HepG2 (cell line): ENCODE measurements at regions not wholly inside any gene's neighbourhood (a gene's known extent, or its start where the extent isn't known, plus 50 kb on each side); places are given as distances from the start of the nearest gene placed in this dataset.

ENCODE experiments used
- ATF7 ChIP-seq, 2 experiments: fragments of 450-650 bp in 1 of 2; sonication (generic) in 1 of 2; formaldehyde crosslinking in 1 of 2; IDR thresholded peaks; 2 replicates each; pipeline versions ENCODE4 v1.4.0 to v1.6.1; 2016 to 2020; ENCODE audit warnings: antibody characterized with exemption in 1 of 2, mild to moderate bottlenecking in 1 of 2, missing genetic modification reagents in 1 of 2
- CAMTA2 ChIP-seq: sonication (generic); formaldehyde crosslinking; IDR thresholded peaks from 2 replicates; pipeline ENCODE4 v1.4.0; 2020; ENCODE audit warnings: mild to moderate bottlenecking, missing genetic modification reagents, borderline replicate concordance
- CTCF ChIP-seq: sonication (generic); formaldehyde crosslinking; IDR thresholded peaks from 2 replicates; pipeline ENCODE4 v1.5.0; 2020; ENCODE audit warnings: mild to moderate bottlenecking, missing genetic modification reagents, moderate library complexity
- POLR2AphosphoS5 ChIP-seq: IDR thresholded peaks from 2 replicates; pipeline ENCODE4 v1.6.1; 2012; ENCODE audit warnings: low read depth, low read length
- SIX1 ChIP-seq: sonication (generic); formaldehyde crosslinking; IDR thresholded peaks from 2 replicates; pipeline ENCODE4 v1.4.0; 2020; ENCODE audit warnings: missing genetic modification reagents, borderline replicate concordance
- THRA ChIP-seq: sonication (generic); formaldehyde crosslinking; IDR thresholded peaks from 2 replicates; pipeline ENCODE4 v1.4.0; 2020; ENCODE audit warnings: missing genetic modification reagents, borderline replicate concordance
- ZNF333 ChIP-seq: sonication (generic); formaldehyde crosslinking; IDR thresholded peaks from 2 replicates; pipeline ENCODE4 v1.4.0; 2020; ENCODE audit warnings: mild to moderate bottlenecking, missing genetic modification reagents, borderline replicate concordance

- no peak for TF ChIP-seq SIX1
- TF ChIP-seq THRA (CRISPR knock-in tag), result no peak
- TF ChIP-seq POLR2AphosphoS5, result no peak
- no peak for TF ChIP-seq ZNF333 (CRISPR knock-in tag)
- no peak for TF ChIP-seq CAMTA2 (CRISPR knock-in tag)
- no peak for TF ChIP-seq ATF7 (IDR thresholded peaks at IDR 0.05)
- TF ChIP-seq ATF7 (CRISPR knock-in tag; IDR thresholded peaks at IDR 0.05), result no peak
- no peak for TF ChIP-seq CTCF (CRISPR knock-in tag)
Observed at GRCh38 chr5:4022056-4022670, 426.5 kb downstream of the IRX1 start.
